ENCODE measurements at regions not wholly inside any gene's neighbourhood (a gene's known extent, or its start where the extent isn't known, plus 50 kb on each side); places are given as distances from the start of the nearest gene placed in this dataset.

GRCh38 chr5:125465703-125466102 lies 719.3 kb upstream of the ZNF608 start:
- TF ChIP-seq, protein P1, sequence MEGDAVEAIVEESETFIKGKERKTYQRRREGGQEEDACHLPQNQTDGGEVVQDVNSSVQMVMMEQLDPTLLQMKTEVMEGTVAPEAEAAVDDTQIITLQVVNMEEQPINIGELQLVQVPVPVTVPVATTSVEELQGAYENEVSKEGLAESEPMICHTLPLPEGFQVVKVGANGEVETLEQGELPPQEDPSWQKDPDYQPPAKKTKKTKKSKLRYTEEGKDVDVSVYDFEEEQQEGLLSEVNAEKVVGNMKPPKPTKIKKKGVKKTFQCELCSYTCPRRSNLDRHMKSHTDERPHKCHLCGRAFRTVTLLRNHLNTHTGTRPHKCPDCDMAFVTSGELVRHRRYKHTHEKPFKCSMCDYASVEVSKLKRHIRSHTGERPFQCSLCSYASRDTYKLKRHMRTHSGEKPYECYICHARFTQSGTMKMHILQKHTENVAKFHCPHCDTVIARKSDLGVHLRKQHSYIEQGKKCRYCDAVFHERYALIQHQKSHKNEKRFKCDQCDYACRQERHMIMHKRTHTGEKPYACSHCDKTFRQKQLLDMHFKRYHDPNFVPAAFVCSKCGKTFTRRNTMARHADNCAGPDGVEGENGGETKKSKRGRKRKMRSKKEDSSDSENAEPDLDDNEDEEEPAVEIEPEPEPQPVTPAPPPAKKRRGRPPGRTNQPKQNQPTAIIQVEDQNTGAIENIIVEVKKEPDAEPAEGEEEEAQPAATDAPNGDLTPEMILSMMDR (IDR thresholded peaks at IDR 0.05; ENCODE audit: low read depth, low read length, missing input control) = no peak
- no peak for TF ChIP-seq YY1 (IDR thresholded peaks at IDR 0.05)
- TF ChIP-seq FOXA1 (IDR thresholded peaks at IDR 0.05) = no peak
- TF ChIP-seq TAF1 (conservative IDR thresholded peaks at IDR 0.05) = no peak
- TF ChIP-seq SP1 (IDR thresholded peaks at IDR 0.05) = no peak
- TF ChIP-seq GABPA (IDR thresholded peaks at IDR 0.05 in 1 of 2, conservative IDR thresholded peaks at IDR 0.05 in 1 of 2) = no peak
- TF ChIP-seq HNF4A (conservative IDR thresholded peaks at IDR 0.05) = no peak
- TF ChIP-seq JUND (IDR thresholded peaks at IDR 0.05) = no peak
- TF ChIP-seq, protein P2, sequence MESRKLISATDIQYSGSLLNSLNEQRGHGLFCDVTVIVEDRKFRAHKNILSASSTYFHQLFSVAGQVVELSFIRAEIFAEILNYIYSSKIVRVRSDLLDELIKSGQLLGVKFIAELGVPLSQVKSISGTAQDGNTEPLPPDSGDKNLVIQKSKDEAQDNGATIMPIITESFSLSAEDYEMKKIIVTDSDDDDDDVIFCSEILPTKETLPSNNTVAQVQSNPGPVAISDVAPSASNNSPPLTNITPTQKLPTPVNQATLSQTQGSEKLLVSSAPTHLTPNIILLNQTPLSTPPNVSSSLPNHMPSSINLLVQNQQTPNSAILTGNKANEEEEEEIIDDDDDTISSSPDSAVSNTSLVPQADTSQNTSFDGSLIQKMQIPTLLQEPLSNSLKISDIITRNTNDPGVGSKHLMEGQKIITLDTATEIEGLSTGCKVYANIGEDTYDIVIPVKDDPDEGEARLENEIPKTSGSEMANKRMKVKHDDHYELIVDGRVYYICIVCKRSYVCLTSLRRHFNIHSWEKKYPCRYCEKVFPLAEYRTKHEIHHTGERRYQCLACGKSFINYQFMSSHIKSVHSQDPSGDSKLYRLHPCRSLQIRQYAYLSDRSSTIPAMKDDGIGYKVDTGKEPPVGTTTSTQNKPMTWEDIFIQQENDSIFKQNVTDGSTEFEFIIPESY (IDR thresholded peaks at IDR 0.05) = no peak
- TF ChIP-seq REST (IDR thresholded peaks at IDR 0.05) = no peak
- TF ChIP-seq, protein P3, sequence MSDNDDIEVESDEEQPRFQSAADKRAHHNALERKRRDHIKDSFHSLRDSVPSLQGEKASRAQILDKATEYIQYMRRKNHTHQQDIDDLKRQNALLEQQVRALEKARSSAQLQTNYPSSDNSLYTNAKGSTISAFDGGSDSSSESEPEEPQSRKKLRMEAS (IDR thresholded peaks at IDR 0.05) = no peak
- no peak for TF ChIP-seq HNF4G (IDR thresholded peaks at IDR 0.05)

Measured in liver (tissue), 3 donors.